ENCODE measurements at regions not wholly inside any gene's neighbourhood (a gene's known extent, or its start where the extent isn't known, plus 50 kb on each side); places are given as distances from the start of the nearest gene placed in this dataset.

GRCh38 chr4:12408364-12408763 lies 979.7 kb upstream of the HS3ST1 start:
- no peak for TF ChIP-seq CTCF (IDR thresholded peaks at IDR 0.05)
- no peak for TF ChIP-seq ZFX (IDR thresholded peaks at IDR 0.05; ENCODE audit: borderline replicate concordance)
